GM23248 (cell line): ENCODE measurements at regions not wholly inside any gene's neighbourhood (a gene's known extent, or its start where the extent isn't known, plus 50 kb on each side); places are given as distances from the start of the nearest gene placed in this dataset.
"Not testable (repeated sequence)": the region's sequence is repeated elsewhere in the genome, so short reads cannot be mapped to it uniquely, and the experiment has no call there.

ENCODE experiments used
- EZH2 ChIP-seq: fragments of 200-600 bp; sonication (generic); IDR thresholded peaks from 2 replicates; pipeline ENCODE4 v1.6.1; 2018; ENCODE audit warnings: antibody characterized with exemption, mild to moderate bottlenecking; ENCODE audit not compliant: insufficient read depth, poor library complexity, severe bottlenecking
- EZH2phosphoT487 ChIP-seq: fragments of 200-600 bp; sonication (generic); IDR thresholded peaks from 2 replicates; pipeline ENCODE4 v1.6.1; 2018; ENCODE audit warnings: antibody characterized with exemption, moderate library complexity, mild to moderate bottlenecking, low read depth; ENCODE audit not compliant: insufficient read depth

- TF ChIP-seq EZH2, EZH2phosphoT487: not testable (repeated sequence)
These were observed 124.1 kb upstream of the PRSS1 start for GRCh38 chr7:142625216-142625615.
